Skin of body (tissue), 1 donor: ENCODE measurements at regions not wholly inside any gene's neighbourhood (a gene's known extent, or its start where the extent isn't known, plus 50 kb on each side); places are given as distances from the start of the nearest gene placed in this dataset.

Experiments used
- DNase-seq: peaks from one replicate; lab custom pipeline; 2025; lab: John Stamatoyannopoulos, UW

GRCh38 chr5:2570586-2570985 lies 180.9 kb downstream of the IRX2 start:
- DNase-seq, result no peak

GRCh38 chr5:2569774-2570542 lies 181.5 kb downstream of the IRX2 start:
- no peak for DNase-seq

GRCh38 chr5:2569176-2569575 lies 182.3 kb downstream of the IRX2 start:
- no peak for DNase-seq

GRCh38 chr5:2566284-2566683 lies 185.2 kb downstream of the IRX2 start:
- DNase-seq, result no peak

GRCh38 chr5:2565147-2565546 lies 186.3 kb downstream of the IRX2 start:
- DNase-seq, result no peak

- DNase-seq, result no peak
Measured at GRCh38 chr5:2563046-2563445, 188.4 kb downstream of the IRX2 start.

GRCh38 chr5:2562036-2562435 lies 189.4 kb downstream of the IRX2 start:
- DNase-seq, result no peak

GRCh38 chr5:2560435-2560834 lies 191.0 kb downstream of the IRX2 start:
- DNase-seq, result no peak

GRCh38 chr5:2557435-2557834 lies 194.0 kb downstream of the IRX2 start:
- DNase-seq, result no peak

- no peak for DNase-seq
Measured at GRCh38 chr5:2556375-2556966, 195.0 kb downstream of the IRX2 start.

- DNase-seq, result no peak
Measured at GRCh38 chr5:2553611-2554010, 197.9 kb downstream of the IRX2 start.

GRCh38 chr5:2550509-2550908 lies 201.0 kb downstream of the IRX2 start:
- DNase-seq, result no peak

GRCh38 chr5:2549900-2550299 lies 201.6 kb downstream of the IRX2 start:
- DNase-seq, result no peak

- DNase-seq, result no peak
Measured at GRCh38 chr5:2549354-2549753, 202.1 kb downstream of the IRX2 start.

GRCh38 chr5:2546938-2547337 lies 204.5 kb downstream of the IRX2 start:
- no peak for DNase-seq

- no peak for DNase-seq
Measured at GRCh38 chr5:2544003-2544402, 207.5 kb downstream of the IRX2 start.

- no peak for DNase-seq
Measured at GRCh38 chr5:2542821-2543220, 208.7 kb downstream of the IRX2 start.

- DNase-seq, result no peak
Measured at GRCh38 chr5:2542026-2542425, 209.5 kb downstream of the IRX2 start.

- no peak for DNase-seq
Measured at GRCh38 chr5:2538169-2538568, 213.3 kb downstream of the IRX2 start.

GRCh38 chr5:2537378-2538145 lies 213.9 kb downstream of the IRX2 start:
- no peak for DNase-seq

GRCh38 chr5:2536632-2537377 lies 214.7 kb downstream of the IRX2 start:
- DNase-seq, result no peak

- DNase-seq, result no peak
Measured at GRCh38 chr5:2534970-2535369, 216.5 kb downstream of the IRX2 start.
